GM23248 (cell line): ENCODE measurements at regions not wholly inside any gene's neighbourhood (a gene's known extent, or its start where the extent isn't known, plus 50 kb on each side); places are given as distances from the start of the nearest gene placed in this dataset.

Experiments
- DNase-seq: peaks from one replicate; pipeline ENCODE4 v3.0.0-alpha.2; 2015
- H2AFZ ChIP-seq: fragments of 200-600 bp; sonication (generic); 2 replicates; pipeline ENCODE4 v1.6.1; 2016; ENCODE audit warnings: antibody characterized with exemption
- H3F3A ChIP-seq: fragments of 200-600 bp; sonication (generic); 2 replicates; pipeline ENCODE4 v1.6.1; 2016; ENCODE audit warnings: mild to moderate bottlenecking, antibody characterized with exemption, mixed run types; ENCODE audit not compliant: insufficient read depth
- H3K27ac ChIP-seq: fragments of 200-600 bp; sonication (generic); 2 replicates; pipeline ENCODE4 v1.5.1; 2016; ENCODE audit warnings: mild to moderate bottlenecking
- H3K27me3 ChIP-seq: fragments of 200-600 bp; sonication (generic); replicated peaks from 2 replicates; pipeline ENCODE4 v1.6.1; 2016; ENCODE audit warnings: mild to moderate bottlenecking; ENCODE audit not compliant: insufficient read depth
- H3K36me3 ChIP-seq: fragments of 200-600 bp; sonication (generic); 2 replicates; pipeline ENCODE4 v1.6.1; 2016; ENCODE audit warnings: low read depth, mild to moderate bottlenecking
- H3K4me1 ChIP-seq: fragments of 200-600 bp; sonication (generic); 2 replicates; pipeline ENCODE4 v1.6.1; 2016; ENCODE audit warnings: mild to moderate bottlenecking; ENCODE audit not compliant: insufficient read depth
- H3K4me2 ChIP-seq: fragments of 200-600 bp; sonication (generic); one replicate; pipeline ENCODE4 v1.6.1; 2016; ENCODE audit warnings: mild to moderate bottlenecking; ENCODE audit not compliant: unreplicated experiment
- H3K4me3 ChIP-seq: fragments of 200-600 bp; sonication (generic); 2 replicates; pipeline ENCODE4 v1.5.1; 2016; ENCODE audit warnings: mild to moderate bottlenecking
- H3K79me2 ChIP-seq: fragments of 200-600 bp; sonication (generic); 2 replicates; pipeline ENCODE4 v1.6.1; 2016; ENCODE audit warnings: mild to moderate bottlenecking; ENCODE audit not compliant: insufficient read depth
- H3K9ac ChIP-seq: fragments of 200-600 bp; sonication (generic); 2 replicates; pipeline ENCODE4 v1.6.1; 2016; ENCODE audit warnings: mild to moderate bottlenecking
- H3K9me2 ChIP-seq: fragments of 200-600 bp; sonication (generic); 2 replicates; pipeline ENCODE4 v1.6.1; 2016; ENCODE audit warnings: mixed run types, mild to moderate bottlenecking, moderate library complexity; ENCODE audit not compliant: insufficient read depth
- H3K9me3 ChIP-seq: fragments of 200-600 bp; sonication (generic); one replicate; pipeline ENCODE4 v1.6.1; 2017; ENCODE audit warnings: low read depth
- H4K20me1 ChIP-seq: fragments of 200-600 bp; sonication (generic); 2 replicates; pipeline ENCODE4 v1.6.0; 2016; ENCODE audit not compliant: insufficient read depth
- EZH2 ChIP-seq: fragments of 200-600 bp; sonication (generic); IDR thresholded peaks from 2 replicates; pipeline ENCODE4 v1.6.1; 2018; ENCODE audit warnings: antibody characterized with exemption, mild to moderate bottlenecking; ENCODE audit not compliant: insufficient read depth, poor library complexity, severe bottlenecking
- EZH2phosphoT487 ChIP-seq: fragments of 200-600 bp; sonication (generic); IDR thresholded peaks from 2 replicates; pipeline ENCODE4 v1.6.1; 2018; ENCODE audit warnings: antibody characterized with exemption, moderate library complexity, mild to moderate bottlenecking, low read depth; ENCODE audit not compliant: insufficient read depth
- WGBS, 2 experiments: methylation state at CpG; one replicate each; pipeline ENCODE4 v1.1.6; 2015 to 2017; ENCODE audit warnings: low lambda C conversion rate in 2 of 2, low coverage in 1 of 2; ENCODE audit errors: missing lambda C conversion rate in 2 of 2; 5-methylcytosine and 5-hydroxymethylcytosine counted together
- in situ Hi-C: fragments of 300-500 bp; cut with MboI; formaldehyde crosslinking; loops from 2 replicates; pipeline ENCODE4 v1.15.0; 2020

- H3K4me2 ChIP-seq, result no peak overlapping the region
- no peak for DNase-seq
These were observed 52.1 kb upstream of the EIF3M start for GRCh38 chr11:32531528-32531927.

GRCh38 chr11:32529994-32530588 lies 53.5 kb upstream of the EIF3M start:
- no peaks in the 10 kb centered on the region for H3K9me3 ChIP-seq
- no peak overlapping the region for H3K4me3 ChIP-seq
- no peaks in the 10 kb centered on the region for H3K79me2 ChIP-seq
- H3K9me2 ChIP-seq, result no peaks in the 10 kb centered on the region
- no peaks in the 10 kb centered on the region for H4K20me1 ChIP-seq
- no peaks in the 10 kb centered on the region for H3K36me3 ChIP-seq
- in situ Hi-C loops, result no loop called here
- no peaks in the 10 kb centered on the region for H3F3A ChIP-seq
- WGBS, 2 experiments, result 45 to 47% methylated on average over 8 of the region's 8 CpGs
- H3K4me2 ChIP-seq, result no peak overlapping the region
- no peaks in the 10 kb centered on the region; the same call in 1 of the 2 replicates for H3K27me3 ChIP-seq
- TF ChIP-seq EZH2phosphoT487, result no peak
- TF ChIP-seq EZH2, result no peak
- H3K4me1 ChIP-seq, result no peaks in the 10 kb centered on the region
- no peak overlapping the region for H2AFZ ChIP-seq
- no peak overlapping the region for H3K9ac ChIP-seq
- DNase-seq, result no peak
- no peak overlapping the region for H3K27ac ChIP-seq

More at GRCh38 chr11:32531528-32531927, 52.1 kb upstream of the EIF3M start:
- TF ChIP-seq EZH2 (no peak), EZH2phosphoT487 (no peak)
- Histone ChIP-seq H3K4me1 (no peaks in the 10 kb centered on the region), H3K27ac (no peak overlapping the region), H2AFZ (no peak overlapping the region), H4K20me1 (no peaks in the 10 kb centered on the region), H3K4me3 (no peak overlapping the region), H3K9me2 (no peaks in the 10 kb centered on the region), H3K36me3 (no peaks in the 10 kb centered on the region), H3F3A (no peaks in the 10 kb centered on the region), H3K9ac (no peak overlapping the region), H3K9me3 (no peaks in the 10 kb centered on the region), H3K79me2 (no peaks in the 10 kb centered on the region), H3K27me3 (no peaks in the 10 kb centered on the region; the same call in 1 of the 2 replicates)
- WGBS, 2 experiments, result 11 to 15% methylated on average over 2 of the region's 2 CpGs
- in situ Hi-C loops, result no loop called here

GRCh38 chr11:32527261-32528175 lies 56.1 kb upstream of the EIF3M start:
- no peak overlapping the region for H3K4me3 ChIP-seq
- no peaks in the 10 kb centered on the region for H3K79me2 ChIP-seq
- H3K9ac ChIP-seq, result no peak overlapping the region
- WGBS, 2 experiments, result 20 to 26% methylated on average over 10 of the region's 10 CpGs
- no peaks in the 10 kb centered on the region for H3K27me3 ChIP-seq
- no peaks in the 10 kb centered on the region for H3K9me3 ChIP-seq
- no peaks in the 10 kb centered on the region for H4K20me1 ChIP-seq
- H3K36me3 ChIP-seq, result no peaks in the 10 kb centered on the region
- no peak for DNase-seq
- H2AFZ ChIP-seq, result no peak overlapping the region
- H3K9me2 ChIP-seq, result no peaks in the 10 kb centered on the region
- no peak overlapping the region for H3K27ac ChIP-seq
- in situ Hi-C loops, result no loop called here
- H3K4me1 ChIP-seq, result no peaks in the 10 kb centered on the region
- no peak overlapping the region for H3K4me2 ChIP-seq
- TF ChIP-seq EZH2 (no peak), EZH2phosphoT487 (no peak)
- H3F3A ChIP-seq, result no peaks in the 10 kb centered on the region

GRCh38 chr11:32526760-32527159 lies 56.9 kb upstream of the EIF3M start:
- TF ChIP-seq EZH2, result no peak
- TF ChIP-seq EZH2phosphoT487, result no peak
- WGBS, 2 experiments, result 2 to 4% methylated on average over 4 of the region's 4 CpGs
- Histone ChIP-seq H3K9me3 (no peaks in the 10 kb centered on the region), H3K4me3 (no peak overlapping the region), H3K4me1 (no peaks in the 10 kb centered on the region), H3K27ac (no peak overlapping the region), H3K79me2 (no peaks in the 10 kb centered on the region), H3K36me3 (no peaks in the 10 kb centered on the region), H3K4me2 (no peak overlapping the region), H3K9ac (no peak overlapping the region), H3K27me3 (no peaks in the 10 kb centered on the region), H4K20me1 (no peaks in the 10 kb centered on the region), H3F3A (no peaks in the 10 kb centered on the region), H3K9me2 (no peaks in the 10 kb centered on the region), H2AFZ (no peak overlapping the region)
- in situ Hi-C loops, result no loop called here
- DNase-seq, result no peak
